ENCODE measurements at regions not wholly inside any gene's neighbourhood (a gene's known extent, or its start where the extent isn't known, plus 50 kb on each side); places are given as distances from the start of the nearest gene placed in this dataset.

- TF ChIP-seq CTCF (tag by site-specific recombination; IDR thresholded peaks at IDR 0.05) (no peak), TCF7L2 (IDR thresholded peaks at IDR 0.05; ENCODE audit: borderline replicate concordance, low read depth, low read length) (no peak), ZNF501 (tag by site-specific recombination; IDR thresholded peaks at IDR 0.05) (no peak), ZNF488 (tag by site-specific recombination; IDR thresholded peaks at IDR 0.05) (no peak), KLF1 (tag by site-specific recombination; IDR thresholded peaks at IDR 0.05) (no peak), ZNF274 (IDR thresholded peaks at IDR 0.05; ENCODE audit: low read length) (no peak), ZNF274 (tag by site-specific recombination; IDR thresholded peaks at IDR 0.05; ENCODE audit: borderline replicate concordance) (no peak), ZNF514 (tag by site-specific recombination; IDR thresholded peaks at IDR 0.05) (no peak), ZNF707 (tag by site-specific recombination; IDR thresholded peaks at IDR 0.05) (no peak), SETDB1 (IDR thresholded peaks at IDR 0.05; ENCODE audit: insufficient read length, low read length) (no peak), ZNF324 (tag by site-specific recombination; IDR thresholded peaks at IDR 0.05) (no peak), REST (tag by site-specific recombination; IDR thresholded peaks at IDR 0.05) (no peak), MEIS1 (CRISPR knock-in tag; IDR thresholded peaks at IDR 0.05; ENCODE audit: borderline replicate concordance) (no peak)
Measured at GRCh38 chr10:29185050-29185449, 103.8 kb upstream of the LYZL1 start.
